ENCODE measurements at regions not wholly inside any gene's neighbourhood (a gene's known extent, or its start where the extent isn't known, plus 50 kb on each side); places are given as distances from the start of the nearest gene placed in this dataset.
"Not testable (repeated sequence)": the region's sequence is repeated elsewhere in the genome, so short reads cannot be mapped to it uniquely, and the experiment has no call there.

DNA sequence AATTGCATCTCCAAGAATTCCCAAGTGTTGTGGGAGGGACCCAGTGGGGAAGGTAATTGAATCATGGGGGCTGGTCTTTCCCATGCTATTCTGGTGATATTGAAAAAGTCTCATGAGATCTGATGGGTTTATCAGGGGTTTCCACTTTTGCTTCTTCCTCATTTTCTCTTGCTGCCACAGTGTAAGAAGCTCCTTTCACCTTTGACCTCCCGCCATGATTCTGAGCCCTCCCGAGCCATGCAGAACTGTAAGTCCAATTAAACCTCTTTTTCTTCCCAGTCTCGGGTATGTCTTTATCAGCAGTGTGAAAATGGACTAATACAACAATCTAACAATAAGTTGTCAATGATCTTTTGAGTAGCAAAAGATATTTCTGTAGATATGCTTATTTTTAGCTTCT is 338.1 kb upstream of the GALNTL6 start:
- not testable (repeated sequence) for DNase-seq

DNA sequence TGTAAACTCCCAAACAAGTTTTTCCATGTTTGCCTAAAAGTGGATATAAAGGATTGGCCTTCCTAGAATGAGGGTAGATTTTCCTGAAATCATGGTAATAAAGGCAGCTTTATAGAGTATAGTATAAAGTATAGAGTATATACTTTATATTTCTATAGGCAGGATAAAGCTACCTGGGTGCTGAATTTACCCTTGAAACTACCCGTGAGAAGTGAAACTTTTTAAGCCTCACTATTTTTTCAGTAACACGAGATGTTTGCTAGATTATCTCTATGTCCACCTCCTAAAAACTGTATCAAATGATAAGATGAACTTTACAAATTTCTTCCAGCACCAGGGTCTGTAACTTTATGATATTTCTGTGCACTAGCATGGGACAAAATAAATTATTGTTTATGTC is 340.0 kb upstream of the GALNTL6 start:
- no peaks in the 10 kb centered on the region for H3K27me3 ChIP-seq (ENCODE audit: control insufficient read depth in 1 of 2, insufficient read depth in 2 of 2, low read length in 1 of 2)
- ATAC-seq (ENCODE audit: low FRiP score) (no peak), DNase-seq (no peak)
- H3K9me3 ChIP-seq (ENCODE audit: control insufficient read depth, low read length), result no peaks in the 10 kb centered on the region
- intact Hi-C loops (cut with DNase I), result no loop called here
- 15 to 22% methylated on average over 2 of the region's 2 CpGs for WGBS, 2 donors
- no peaks in the 10 kb centered on the region for H3K36me3 ChIP-seq (ENCODE audit: control insufficient read depth in 1 of 2, insufficient read depth in 2 of 2, low read length in 1 of 2)
- no peak overlapping the region for H3K4me3 ChIP-seq (ENCODE audit: low read length in 2 of 2)
- no peak overlapping the region for H3K27ac ChIP-seq (ENCODE audit: low read depth in 1 of 2, low read length in 2 of 2)
- H3K4me1 ChIP-seq (ENCODE audit: control insufficient read depth in 1 of 2, insufficient read depth in 2 of 2, low read length in 2 of 2), result no peaks in the 10 kb centered on the region

More for the DNA sequence above, 338.1 kb upstream of the GALNTL6 start:
- H3K9me3 ChIP-seq (ENCODE audit: control insufficient read depth, low read length); ATAC-seq (ENCODE audit: low FRiP score); H3K4me1 ChIP-seq (ENCODE audit: control insufficient read depth in 1 of 2, insufficient read depth in 2 of 2, low read length in 2 of 2); H3K27me3 ChIP-seq (ENCODE audit: control insufficient read depth in 1 of 2, insufficient read depth in 2 of 2, low read length in 1 of 2); intact Hi-C loops (cut with DNase I); H3K27ac ChIP-seq (ENCODE audit: low read depth in 1 of 2, low read length in 2 of 2); H3K4me3 ChIP-seq (ENCODE audit: low read length in 2 of 2); H3K36me3 ChIP-seq (ENCODE audit: control insufficient read depth in 1 of 2, insufficient read depth in 2 of 2, low read length in 1 of 2): not testable (repeated sequence)
- WGBS, 2 donors, result 90 to 93% methylated on average over 3 of the region's 3 CpGs

DNA sequence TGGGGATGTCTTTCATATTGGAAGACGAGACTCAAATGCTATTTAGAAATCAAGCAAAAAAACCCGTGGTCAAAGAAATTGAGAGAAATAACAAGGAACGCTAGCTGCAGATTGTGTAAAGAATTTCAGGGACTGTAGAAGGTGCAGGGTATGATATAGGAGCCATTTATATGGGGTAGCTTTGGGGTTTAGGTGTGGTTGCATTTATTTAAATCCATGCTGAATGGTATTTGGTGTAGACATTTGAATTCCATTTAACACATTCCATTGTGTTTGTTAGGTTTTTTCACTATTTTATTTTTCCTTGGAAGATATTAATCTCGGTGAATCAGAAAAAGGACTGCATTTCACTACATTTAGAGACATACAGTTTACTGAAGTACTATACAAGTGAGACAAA is 341.0 kb upstream of the GALNTL6 start:
- ATAC-seq (ENCODE audit: low FRiP score) (no peak), DNase-seq (no peak)
- no peak overlapping the region for H3K27ac ChIP-seq (ENCODE audit: low read depth in 1 of 2, low read length in 2 of 2)
- WGBS, 2 donors, result 89 to 94% methylated on average over 4 of the region's 4 CpGs
- no peaks in the 10 kb centered on the region for H3K27me3 ChIP-seq (ENCODE audit: control insufficient read depth in 1 of 2, insufficient read depth in 2 of 2, low read length in 1 of 2)
- intact Hi-C loops (cut with DNase I), result no loop called here
- H3K36me3 ChIP-seq (ENCODE audit: control insufficient read depth in 1 of 2, insufficient read depth in 2 of 2, low read length in 1 of 2), result no peaks in the 10 kb centered on the region
- no peak overlapping the region for H3K4me3 ChIP-seq (ENCODE audit: low read length in 2 of 2)
- H3K4me1 ChIP-seq (ENCODE audit: control insufficient read depth in 1 of 2, insufficient read depth in 2 of 2, low read length in 2 of 2), result no peaks in the 10 kb centered on the region
- H3K9me3 ChIP-seq (ENCODE audit: control insufficient read depth, low read length), result no peaks in the 10 kb centered on the region

DNA sequence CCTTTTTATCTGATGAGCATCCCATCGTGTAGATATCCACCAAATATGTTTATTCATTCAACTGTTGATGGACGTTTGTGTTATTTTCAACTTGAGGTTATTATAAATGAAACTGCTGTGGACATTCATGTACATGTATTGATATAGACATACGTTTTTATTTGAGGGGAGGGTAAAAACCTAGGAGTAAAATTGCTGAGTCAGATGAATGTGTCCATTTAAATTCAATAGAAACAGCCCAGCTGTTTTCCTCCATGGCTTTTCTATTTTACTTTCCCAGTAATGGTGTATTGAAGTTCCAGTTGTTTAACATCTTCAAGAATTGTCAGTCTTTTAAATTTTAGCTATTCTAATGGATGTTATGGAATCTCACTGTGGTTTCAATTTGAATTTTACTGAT is 348.7 kb upstream of the GALNTL6 start:
- H3K9me3 ChIP-seq (ENCODE audit: control insufficient read depth, low read length), result peaks cover 1% of the 10 kb centered on the region
- H3K27me3 ChIP-seq (ENCODE audit: control insufficient read depth in 1 of 2, insufficient read depth in 2 of 2, low read length in 1 of 2), result no peaks in the 10 kb centered on the region
- H3K4me1 ChIP-seq (ENCODE audit: control insufficient read depth in 1 of 2, insufficient read depth in 2 of 2, low read length in 2 of 2), result no peaks in the 10 kb centered on the region
- H3K4me3 ChIP-seq (ENCODE audit: low read length in 2 of 2), result no peak overlapping the region
- ATAC-seq (ENCODE audit: low FRiP score) (no peak), DNase-seq (no peak)
- WGBS, 2 donors, result 53 to 64% methylated on average over 3 of the region's 3 CpGs
- intact Hi-C loops (cut with DNase I), result no loop called here
- H3K27ac ChIP-seq (ENCODE audit: low read depth in 1 of 2, low read length in 2 of 2), result no peak overlapping the region
- no peaks in the 10 kb centered on the region for H3K36me3 ChIP-seq (ENCODE audit: control insufficient read depth in 1 of 2, insufficient read depth in 2 of 2, low read length in 1 of 2)

DNA sequence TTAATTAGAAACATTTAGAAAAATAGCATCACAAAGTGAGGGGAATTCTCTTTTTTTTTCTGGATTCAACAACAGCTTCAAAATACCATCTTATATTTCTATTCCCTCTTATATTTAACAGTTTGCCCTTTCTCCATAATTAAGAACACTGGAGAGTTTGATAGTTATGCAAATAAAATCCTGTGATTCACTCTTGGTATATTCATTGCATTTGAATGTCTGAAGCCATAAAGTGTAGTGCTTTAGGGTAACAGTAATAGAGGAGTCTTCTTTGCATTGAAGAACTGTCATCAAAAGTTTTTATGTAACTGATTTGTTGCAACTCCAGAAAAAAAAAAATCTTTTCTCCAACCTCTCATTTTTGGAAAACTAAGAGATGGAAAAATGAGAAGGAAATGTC is 352.0 kb upstream of the GALNTL6 start:
- ATAC-seq (ENCODE audit: low FRiP score) (no peak), DNase-seq (no peak)
- intact Hi-C loops (cut with DNase I), result no loop called here

DNA sequence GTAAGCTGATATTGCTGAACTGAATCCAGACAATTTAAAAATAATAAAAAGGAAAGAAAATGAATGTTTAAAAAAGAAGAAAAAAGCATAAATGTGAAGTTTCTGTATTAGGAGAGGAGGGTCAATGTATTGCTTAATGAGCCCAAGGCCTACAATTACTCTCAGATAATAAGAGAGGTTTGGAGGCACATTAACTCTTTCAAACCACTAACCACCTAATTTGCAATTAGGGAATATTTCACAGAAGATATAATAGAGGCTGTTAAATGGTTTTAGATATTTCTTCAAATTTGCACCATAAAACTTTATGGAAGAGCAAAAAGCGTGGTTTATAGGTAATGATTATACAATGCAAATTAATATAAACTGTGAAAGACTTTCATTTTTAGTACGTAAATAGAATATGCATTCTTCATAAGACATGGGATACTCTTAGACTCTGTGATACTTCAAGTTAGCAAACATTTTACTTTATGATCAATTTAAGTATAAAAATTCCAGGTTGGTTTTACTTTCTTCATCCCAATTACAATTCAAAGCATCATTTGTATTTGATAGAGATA is 364.2 kb upstream of the GALNTL6 start:
- no peaks in the 10 kb centered on the region for H3K36me3 ChIP-seq (ENCODE audit: control insufficient read depth in 1 of 2, insufficient read depth in 2 of 2, low read length in 1 of 2)
- H3K27me3 ChIP-seq (ENCODE audit: control insufficient read depth in 1 of 2, insufficient read depth in 2 of 2, low read length in 1 of 2), result no peaks in the 10 kb centered on the region
- H3K4me3 ChIP-seq (ENCODE audit: low read length in 2 of 2), result no peak overlapping the region
- ATAC-seq (ENCODE audit: low FRiP score), result no peak
- WGBS, 2 donors, result 95 to 98% methylated on average over 2 of the region's 2 CpGs
- no peaks in the 10 kb centered on the region for H3K4me1 ChIP-seq (ENCODE audit: control insufficient read depth in 1 of 2, insufficient read depth in 2 of 2, low read length in 2 of 2)
- intact Hi-C loops (cut with DNase I), result no loop called here
- no peak overlapping the region for H3K27ac ChIP-seq (ENCODE audit: low read depth in 1 of 2, low read length in 2 of 2)
- H3K9me3 ChIP-seq (ENCODE audit: control insufficient read depth, low read length), result no peaks in the 10 kb centered on the region
- no peak for DNase-seq

More for the DNA sequence above, 352.0 kb upstream of the GALNTL6 start:
- Histone ChIP-seq H3K36me3 (ENCODE audit: control insufficient read depth in 1 of 2, insufficient read depth in 2 of 2, low read length in 1 of 2) (no peaks in the 10 kb centered on the region), H3K27me3 (ENCODE audit: control insufficient read depth in 1 of 2, insufficient read depth in 2 of 2, low read length in 1 of 2) (no peaks in the 10 kb centered on the region), H3K4me3 (ENCODE audit: low read length in 2 of 2) (no peak overlapping the region), H3K9me3 (ENCODE audit: control insufficient read depth, low read length) (peaks cover 1% of the 10 kb centered on the region), H3K4me1 (ENCODE audit: control insufficient read depth in 1 of 2, insufficient read depth in 2 of 2, low read length in 2 of 2) (no peaks in the 10 kb centered on the region), H3K27ac (ENCODE audit: low read depth in 1 of 2, low read length in 2 of 2) (no peak overlapping the region)

DNA sequence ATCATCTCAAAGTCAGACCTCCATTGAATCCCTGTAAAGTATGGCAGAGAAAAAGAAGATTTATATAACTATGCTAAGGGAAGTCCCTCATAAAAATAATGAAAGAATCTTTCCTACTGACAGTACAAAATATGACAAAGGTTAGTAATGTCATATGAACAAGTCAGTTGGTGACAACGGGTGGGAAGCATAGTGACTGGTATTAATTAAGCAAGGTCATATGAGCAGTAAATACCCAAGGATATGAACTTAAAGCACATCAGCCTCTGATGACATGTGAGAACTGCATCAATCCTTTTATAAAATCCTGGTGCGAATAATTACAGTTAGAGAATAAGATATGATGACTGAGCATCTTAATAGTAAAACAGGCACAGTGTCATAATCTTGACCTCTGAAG is 364.8 kb upstream of the GALNTL6 start:
- ATAC-seq (ENCODE audit: low FRiP score) (no peak), DNase-seq (no peak)
- no peak overlapping the region for H3K4me3 ChIP-seq (ENCODE audit: low read length in 2 of 2)
- 74 to 81% methylated on average over 2 of the region's 2 CpGs for WGBS, 2 donors
- no peaks in the 10 kb centered on the region for H3K9me3 ChIP-seq (ENCODE audit: control insufficient read depth, low read length)
- no peaks in the 10 kb centered on the region for H3K36me3 ChIP-seq (ENCODE audit: control insufficient read depth in 1 of 2, insufficient read depth in 2 of 2, low read length in 1 of 2)
- intact Hi-C loops (cut with DNase I), result no loop called here
- no peaks in the 10 kb centered on the region for H3K27me3 ChIP-seq (ENCODE audit: control insufficient read depth in 1 of 2, insufficient read depth in 2 of 2, low read length in 1 of 2)
- no peak overlapping the region for H3K27ac ChIP-seq (ENCODE audit: low read depth in 1 of 2, low read length in 2 of 2)
- no peaks in the 10 kb centered on the region for H3K4me1 ChIP-seq (ENCODE audit: control insufficient read depth in 1 of 2, insufficient read depth in 2 of 2, low read length in 2 of 2)

DNA sequence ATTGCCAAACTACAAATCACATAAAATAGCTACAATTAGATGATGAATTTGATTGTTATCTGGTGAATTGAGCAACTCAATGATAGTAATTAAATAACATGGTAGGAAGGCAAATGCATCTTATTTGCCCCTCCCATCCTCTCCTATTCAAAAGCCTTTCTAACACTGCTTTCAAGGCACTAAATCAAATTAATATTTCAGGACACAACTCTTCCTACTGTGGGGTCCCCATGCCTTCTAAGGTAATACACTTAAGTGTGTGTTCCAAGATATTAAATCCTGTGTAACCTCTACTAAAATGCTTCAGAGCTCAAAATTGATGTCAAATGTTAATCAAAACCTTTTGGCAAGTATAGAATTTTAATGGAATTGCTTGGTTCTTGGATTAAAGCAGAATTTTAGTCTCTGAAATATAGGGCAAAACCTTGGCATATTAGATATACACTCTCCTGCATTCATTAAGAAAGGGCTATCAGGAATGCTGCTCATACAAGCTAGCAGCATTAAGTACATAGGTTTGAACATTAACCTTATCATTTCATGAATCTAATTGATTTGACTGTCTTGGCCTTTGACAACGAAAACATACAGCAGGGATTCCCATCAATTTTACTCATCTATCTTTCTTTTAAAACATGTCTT is 371.8 kb upstream of the GALNTL6 start:
- Histone ChIP-seq H3K9me3 (ENCODE audit: control insufficient read depth, low read length) (no peaks in the 10 kb centered on the region), H3K36me3 (ENCODE audit: control insufficient read depth in 1 of 2, insufficient read depth in 2 of 2, low read length in 1 of 2) (no peaks in the 10 kb centered on the region), H3K27ac (ENCODE audit: low read depth in 1 of 2, low read length in 2 of 2) (no peak overlapping the region), H3K4me3 (ENCODE audit: low read length in 2 of 2) (no peak overlapping the region), H3K4me1 (ENCODE audit: control insufficient read depth in 1 of 2, insufficient read depth in 2 of 2, low read length in 2 of 2) (no peaks in the 10 kb centered on the region), H3K27me3 (ENCODE audit: control insufficient read depth in 1 of 2, insufficient read depth in 2 of 2, low read length in 1 of 2) (no peaks in the 10 kb centered on the region)
- DNase-seq, result no peak
- intact Hi-C loops (cut with DNase I), result no loop called here
- ATAC-seq (ENCODE audit: low FRiP score), result no peak
- 62 to 85% methylated on average over 1 of the region's 1 CpG for WGBS, 2 donors

DNA sequence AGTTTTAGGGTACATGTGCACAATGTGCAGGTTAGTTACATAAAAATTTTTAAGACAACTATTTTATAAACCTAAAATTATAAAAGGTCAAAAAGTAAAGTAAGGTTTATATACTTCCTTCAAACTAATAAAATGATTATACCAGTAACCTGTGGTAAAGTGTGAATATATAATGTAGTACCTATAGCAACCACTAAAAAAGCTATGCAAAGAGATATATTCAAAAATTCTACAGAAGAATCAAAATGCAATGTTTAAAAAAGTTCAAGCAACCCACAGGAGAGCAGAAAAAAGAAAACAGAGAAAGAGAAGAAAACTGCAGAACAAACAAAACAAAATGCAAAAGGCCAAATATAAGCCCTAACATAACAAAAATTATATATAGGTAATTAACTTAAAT is 379.5 kb upstream of the GALNTL6 start:
- Histone ChIP-seq H3K27me3 (ENCODE audit: control insufficient read depth in 1 of 2, insufficient read depth in 2 of 2, low read length in 1 of 2) (no peaks in the 10 kb centered on the region), H3K4me1 (ENCODE audit: control insufficient read depth in 1 of 2, insufficient read depth in 2 of 2, low read length in 2 of 2) (no peaks in the 10 kb centered on the region), H3K4me3 (ENCODE audit: low read length in 2 of 2) (no peak overlapping the region), H3K27ac (ENCODE audit: low read depth in 1 of 2, low read length in 2 of 2) (no peak overlapping the region), H3K36me3 (ENCODE audit: control insufficient read depth in 1 of 2, insufficient read depth in 2 of 2, low read length in 1 of 2) (no peaks in the 10 kb centered on the region), H3K9me3 (ENCODE audit: control insufficient read depth, low read length) (no peaks in the 10 kb centered on the region)
- no peak for ATAC-seq (ENCODE audit: low FRiP score)
- DNase-seq, result no peak
- intact Hi-C loops (cut with DNase I), result no loop called here
